ENCODE measurements at regions not wholly inside any gene's neighbourhood (a gene's known extent, or its start where the extent isn't known, plus 50 kb on each side); places are given as distances from the start of the nearest gene placed in this dataset.
"Not testable (repeated sequence)": the region's sequence is repeated elsewhere in the genome, so short reads cannot be mapped to it uniquely, and the experiment has no call there.

- H3K4me1 ChIP-seq (ENCODE audit: control insufficient read depth, insufficient read depth, low read length): peaks cover 10% of the 10 kb centered on the region; the same call in 1 of the 2 replicates
- no peaks in the 10 kb centered on the region for H3K36me3 ChIP-seq (ENCODE audit: control insufficient read depth, insufficient read depth, low read length)
- H3K9me3 ChIP-seq (ENCODE audit: control insufficient read depth, insufficient read depth, low read depth, low read length): no peaks in the 10 kb centered on the region
- H3K27me3 ChIP-seq (ENCODE audit: control insufficient read depth, insufficient read depth, low read length): no peaks in the 10 kb centered on the region
- H3K27ac ChIP-seq (ENCODE audit: low read depth, low read length): no peak overlapping the region
- H3K4me3 ChIP-seq (ENCODE audit: low read depth, low read length): no peak overlapping the region
- H3K9ac ChIP-seq (ENCODE audit: low read length): no peak overlapping the region
Measured at GRCh38 chr7:20545016-20545415, 70.5 kb upstream of the ABCB5 start.

GRCh38 chr7:20546958-20547357 lies 68.5 kb upstream of the ABCB5 start:
- H3K4me1 ChIP-seq (ENCODE audit: control insufficient read depth, insufficient read depth, low read length); H3K36me3 ChIP-seq (ENCODE audit: control insufficient read depth, insufficient read depth, low read length); H3K9ac ChIP-seq (ENCODE audit: low read length): not testable (repeated sequence)

DNA sequence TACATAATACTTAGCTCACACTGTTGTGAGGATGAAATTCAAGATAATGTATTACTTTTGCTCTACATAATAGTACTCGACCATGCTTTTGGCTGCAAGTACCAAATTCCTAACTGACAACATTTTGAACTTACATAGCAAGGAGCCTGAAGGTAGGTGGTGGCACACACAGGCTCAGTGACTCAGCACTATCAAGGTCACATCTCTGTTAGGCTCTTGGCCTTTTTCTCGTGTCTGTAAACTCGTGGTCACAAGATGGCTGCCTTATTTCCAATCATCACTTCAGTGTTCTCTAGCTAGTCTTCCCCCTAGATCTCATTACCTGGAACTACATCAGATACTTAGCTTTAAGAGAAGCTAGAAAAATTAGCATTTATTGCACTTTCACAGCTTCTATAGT lies 61.4 kb upstream of the ABCB5 start:
- Histone ChIP-seq H3K36me3 (ENCODE audit: control insufficient read depth, insufficient read depth, low read length) (no peaks in the 10 kb centered on the region), H3K27me3 (ENCODE audit: control insufficient read depth, insufficient read depth, low read length) (no peaks in the 10 kb centered on the region), H3K27ac (ENCODE audit: low read depth, low read length) (no peak overlapping the region), H3K9me3 (ENCODE audit: control insufficient read depth, insufficient read depth, low read depth, low read length) (no peaks in the 10 kb centered on the region), H3K4me3 (ENCODE audit: low read depth, low read length) (no peak overlapping the region), H3K4me1 (ENCODE audit: control insufficient read depth, insufficient read depth, low read length) (no peaks in the 10 kb centered on the region), H3K9ac (ENCODE audit: low read length) (no peak overlapping the region)

More at GRCh38 chr7:20546958-20547357, 68.5 kb upstream of the ABCB5 start:
- not testable (repeated sequence) for H3K9me3 ChIP-seq (ENCODE audit: control insufficient read depth, insufficient read depth, low read depth, low read length); H3K4me3 ChIP-seq (ENCODE audit: low read depth, low read length); H3K27ac ChIP-seq (ENCODE audit: low read depth, low read length); H3K27me3 ChIP-seq (ENCODE audit: control insufficient read depth, insufficient read depth, low read length)

DNA sequence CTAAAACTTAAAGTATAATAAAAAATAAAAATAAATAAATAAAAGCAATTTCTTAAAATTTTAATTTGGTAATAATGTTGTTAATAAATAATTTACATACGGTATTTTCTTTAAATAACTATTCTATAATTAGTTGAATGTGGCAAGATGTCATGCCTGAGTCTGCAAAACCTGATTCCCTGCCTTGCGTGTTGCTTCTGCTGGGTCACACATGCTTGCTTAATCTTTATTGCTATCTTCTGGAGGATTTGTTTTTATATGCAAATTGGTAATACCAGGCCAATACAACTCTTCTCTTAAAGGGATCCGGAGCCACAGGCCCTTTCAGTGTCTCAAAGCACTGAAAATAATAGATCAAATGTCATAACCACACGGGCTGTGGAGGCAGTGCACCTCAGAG lies 59.4 kb upstream of the ABCB5 start:
- no peaks in the 10 kb centered on the region for H3K27me3 ChIP-seq (ENCODE audit: control insufficient read depth, insufficient read depth, low read length)
- no peaks in the 10 kb centered on the region for H3K36me3 ChIP-seq (ENCODE audit: control insufficient read depth, insufficient read depth, low read length)
- H3K27ac ChIP-seq (ENCODE audit: low read depth, low read length): no peak overlapping the region
- H3K9me3 ChIP-seq (ENCODE audit: control insufficient read depth, insufficient read depth, low read depth, low read length): peaks cover 3% of the 10 kb centered on the region; the same call in 1 of the 2 replicates
- H3K9ac ChIP-seq (ENCODE audit: low read length): no peak overlapping the region
- no peak overlapping the region for H3K4me3 ChIP-seq (ENCODE audit: low read depth, low read length)
- H3K4me1 ChIP-seq (ENCODE audit: control insufficient read depth, insufficient read depth, low read length): no peaks in the 10 kb centered on the region

- Histone ChIP-seq H3K4me1 (ENCODE audit: control insufficient read depth, insufficient read depth, low read length) (0 out of 2 replicates have a peak, but pooled peaks cover 2% of the 10 kb centered on the region), H3K4me3 (ENCODE audit: low read depth, low read length) (no peak overlapping the region), H3K9me3 (ENCODE audit: control insufficient read depth, insufficient read depth, low read depth, low read length) (peaks cover 3% of the 10 kb centered on the region; the same call in 1 of the 2 replicates), H3K27me3 (ENCODE audit: control insufficient read depth, insufficient read depth, low read length) (no peaks in the 10 kb centered on the region), H3K9ac (ENCODE audit: low read length) (no peak overlapping the region), H3K27ac (ENCODE audit: low read depth, low read length) (no peak overlapping the region), H3K36me3 (ENCODE audit: control insufficient read depth, insufficient read depth, low read length) (no peaks in the 10 kb centered on the region)
Measured at GRCh38 chr7:20557116-20557515, 58.4 kb upstream of the ABCB5 start.

DNA sequence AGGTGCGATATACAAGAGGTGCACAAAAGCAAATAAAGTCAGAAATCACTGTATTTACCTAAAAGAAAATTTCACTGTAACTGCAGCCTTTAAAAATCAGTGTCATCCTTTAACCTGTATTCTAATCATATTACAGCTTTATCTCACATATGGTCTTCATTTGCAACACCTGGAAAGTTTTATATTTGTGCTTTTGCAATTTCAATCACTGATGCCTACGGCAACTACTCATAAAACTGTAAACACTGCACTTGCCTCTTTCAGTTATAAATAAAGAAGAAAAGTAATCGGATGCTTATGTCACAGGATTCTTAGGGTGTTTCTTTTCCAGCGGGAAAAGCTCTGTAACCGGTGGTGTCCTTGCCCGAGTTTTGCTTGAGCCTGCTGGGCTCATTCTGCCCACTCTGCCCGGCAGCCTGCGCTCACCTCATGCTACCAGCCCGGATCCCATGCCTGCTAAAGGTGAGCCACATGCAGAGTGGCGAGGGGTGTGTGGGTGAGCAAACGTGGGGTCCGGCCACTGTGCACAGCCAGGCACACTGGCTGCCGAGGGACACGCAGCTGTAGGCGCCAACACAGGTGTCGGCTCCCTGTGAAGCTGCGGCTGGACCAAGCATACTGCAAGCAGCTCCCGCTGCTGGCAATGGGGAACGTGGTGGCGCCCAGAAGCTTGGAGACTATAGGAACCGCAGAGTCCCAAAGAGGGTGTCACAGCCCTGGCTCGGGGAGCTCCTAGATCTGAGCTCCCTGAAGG lies 56.3 kb upstream of the ABCB5 start:
- H3K36me3 ChIP-seq (ENCODE audit: control insufficient read depth, insufficient read depth, low read length): no peaks in the 10 kb centered on the region
- no peak overlapping the region for H3K9ac ChIP-seq (ENCODE audit: low read length)
- H3K4me1 ChIP-seq (ENCODE audit: control insufficient read depth, insufficient read depth, low read length): 0 out of 2 replicates have a peak, but pooled peaks cover 2% of the 10 kb centered on the region
- H3K4me3 ChIP-seq (ENCODE audit: low read depth, low read length): no peak overlapping the region
- peaks cover 3% of the 10 kb centered on the region; the same call in 1 of the 2 replicates for H3K9me3 ChIP-seq (ENCODE audit: control insufficient read depth, insufficient read depth, low read depth, low read length)
- H3K27ac ChIP-seq (ENCODE audit: low read depth, low read length): no peak overlapping the region
- H3K27me3 ChIP-seq (ENCODE audit: control insufficient read depth, insufficient read depth, low read length): no peaks in the 10 kb centered on the region

- H3K36me3 ChIP-seq (ENCODE audit: control insufficient read depth, insufficient read depth, low read length): no peaks in the 10 kb centered on the region
- H3K9ac ChIP-seq (ENCODE audit: low read length): no peak overlapping the region
- no peak overlapping the region for H3K4me3 ChIP-seq (ENCODE audit: low read depth, low read length)
- no peaks in the 10 kb centered on the region for H3K27me3 ChIP-seq (ENCODE audit: control insufficient read depth, insufficient read depth, low read length)
- H3K9me3 ChIP-seq (ENCODE audit: control insufficient read depth, insufficient read depth, low read depth, low read length): peaks cover 3% of the 10 kb centered on the region; the same call in 1 of the 2 replicates
- no peak overlapping the region for H3K27ac ChIP-seq (ENCODE audit: low read depth, low read length)
- H3K4me1 ChIP-seq (ENCODE audit: control insufficient read depth, insufficient read depth, low read length): 0 out of 2 replicates have a peak, but pooled peaks cover 2% of the 10 kb centered on the region
Measured at GRCh38 chr7:20559883-20560282, 55.6 kb upstream of the ABCB5 start.

- Histone ChIP-seq H3K4me3 (ENCODE audit: low read depth, low read length) (no peak overlapping the region), H3K27me3 (ENCODE audit: control insufficient read depth, insufficient read depth, low read length) (no peaks in the 10 kb centered on the region), H3K27ac (ENCODE audit: low read depth, low read length) (no peak overlapping the region), H3K9me3 (ENCODE audit: control insufficient read depth, insufficient read depth, low read depth, low read length) (peaks cover 3% of the 10 kb centered on the region; the same call in 1 of the 2 replicates), H3K36me3 (ENCODE audit: control insufficient read depth, insufficient read depth, low read length) (no peaks in the 10 kb centered on the region), H3K9ac (ENCODE audit: low read length) (no peak overlapping the region), H3K4me1 (ENCODE audit: control insufficient read depth, insufficient read depth, low read length) (0 out of 2 replicates have a peak, but pooled peaks cover 2% of the 10 kb centered on the region)
Measured at GRCh38 chr7:20560325-20561180, 54.9 kb upstream of the ABCB5 start.

- Histone ChIP-seq H3K27ac (ENCODE audit: low read depth, low read length) (no peak overlapping the region), H3K4me3 (ENCODE audit: low read depth, low read length) (no peak overlapping the region), H3K4me1 (ENCODE audit: control insufficient read depth, insufficient read depth, low read length) (0 out of 2 replicates have a peak, but pooled peaks cover 2% of the 10 kb centered on the region), H3K27me3 (ENCODE audit: control insufficient read depth, insufficient read depth, low read length) (no peaks in the 10 kb centered on the region), H3K9me3 (ENCODE audit: control insufficient read depth, insufficient read depth, low read depth, low read length) (peaks cover 3% of the 10 kb centered on the region; the same call in 1 of the 2 replicates), H3K9ac (ENCODE audit: low read length) (no peak overlapping the region), H3K36me3 (ENCODE audit: control insufficient read depth, insufficient read depth, low read length) (no peaks in the 10 kb centered on the region)
Measured at GRCh38 chr7:20561466-20561865, 54.0 kb upstream of the ABCB5 start.

- no peak overlapping the region for H3K4me3 ChIP-seq (ENCODE audit: low read depth, low read length)
- no peaks in the 10 kb centered on the region for H3K36me3 ChIP-seq (ENCODE audit: control insufficient read depth, insufficient read depth, low read length)
- no peak overlapping the region for H3K9ac ChIP-seq (ENCODE audit: low read length)
- H3K4me1 ChIP-seq (ENCODE audit: control insufficient read depth, insufficient read depth, low read length): 0 out of 2 replicates have a peak, but pooled peaks cover 2% of the 10 kb centered on the region
- no peak overlapping the region for H3K27ac ChIP-seq (ENCODE audit: low read depth, low read length)
- H3K27me3 ChIP-seq (ENCODE audit: control insufficient read depth, insufficient read depth, low read length): no peaks in the 10 kb centered on the region
- peaks cover 3% of the 10 kb centered on the region; the same call in 1 of the 2 replicates for H3K9me3 ChIP-seq (ENCODE audit: control insufficient read depth, insufficient read depth, low read depth, low read length)
Measured at GRCh38 chr7:20561908-20562307, 53.6 kb upstream of the ABCB5 start.

GRCh38 chr7:20562461-20562860 lies 53.0 kb upstream of the ABCB5 start:
- H3K36me3 ChIP-seq (ENCODE audit: control insufficient read depth, insufficient read depth, low read length): no peaks in the 10 kb centered on the region
- no peak overlapping the region for H3K4me3 ChIP-seq (ENCODE audit: low read depth, low read length)
- 0 out of 2 replicates have a peak, but pooled peaks cover 2% of the 10 kb centered on the region for H3K4me1 ChIP-seq (ENCODE audit: control insufficient read depth, insufficient read depth, low read length)
- H3K9ac ChIP-seq (ENCODE audit: low read length): no peak overlapping the region
- H3K9me3 ChIP-seq (ENCODE audit: control insufficient read depth, insufficient read depth, low read depth, low read length): peaks cover 3% of the 10 kb centered on the region; the same call in 1 of the 2 replicates
- no peak overlapping the region for H3K27ac ChIP-seq (ENCODE audit: low read depth, low read length)
- no peaks in the 10 kb centered on the region for H3K27me3 ChIP-seq (ENCODE audit: control insufficient read depth, insufficient read depth, low read length)

Measured in HUES6 (cell line).